GM21619 (cell line): ENCODE measurements at regions not wholly inside any gene's neighbourhood (a gene's known extent, or its start where the extent isn't known, plus 50 kb on each side); places are given as distances from the start of the nearest gene placed in this dataset.
"Not testable (repeated sequence)": the region's sequence is repeated elsewhere in the genome, so short reads cannot be mapped to it uniquely, and the experiment has no call there.

Experiments used
- ATAC-seq: cut with Tn5 transposase; IDR thresholded peaks from one replicate; pipeline ENCODE4 v1.9.1; 2021; ENCODE audit not compliant: unreplicated experiment

DNA sequence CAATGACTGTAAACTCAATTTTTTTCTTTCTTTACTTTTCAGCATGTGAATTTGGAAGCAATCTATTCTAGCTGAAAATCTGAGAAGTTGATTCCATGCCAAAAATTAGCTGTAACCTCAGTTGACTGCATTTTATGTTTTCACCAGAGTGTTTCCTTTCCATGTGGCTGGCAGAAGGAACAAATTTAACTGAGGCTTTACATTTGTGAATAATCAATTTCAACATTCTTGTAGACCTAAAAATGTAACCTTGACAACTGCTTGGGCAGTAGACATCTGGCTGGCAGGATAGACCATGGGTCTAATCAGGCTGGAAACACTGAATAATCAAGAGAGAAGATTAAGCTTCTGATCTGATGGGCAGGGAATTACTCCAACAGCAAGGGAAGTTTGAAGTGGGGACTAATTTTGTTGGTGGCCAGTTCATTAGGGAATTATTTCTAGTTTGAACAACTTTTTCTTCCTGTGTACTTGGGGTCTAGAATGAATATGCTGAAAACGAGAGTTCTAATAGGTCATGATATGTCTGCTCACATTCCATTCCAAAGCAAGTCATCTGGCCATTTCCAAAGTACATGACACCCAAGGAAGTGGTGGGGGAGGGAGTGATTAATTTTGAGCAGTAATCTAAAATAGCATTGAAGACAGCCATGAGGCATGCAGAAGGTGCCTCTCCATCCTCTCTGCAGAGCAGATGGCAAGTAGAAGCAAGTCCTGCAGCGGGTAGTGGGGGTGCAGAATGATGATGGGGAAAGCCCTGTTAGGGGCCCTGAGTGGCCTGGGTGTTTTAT is 68.2 kb downstream of the ATP23 start:
- ATAC-seq = no peak

DNA sequence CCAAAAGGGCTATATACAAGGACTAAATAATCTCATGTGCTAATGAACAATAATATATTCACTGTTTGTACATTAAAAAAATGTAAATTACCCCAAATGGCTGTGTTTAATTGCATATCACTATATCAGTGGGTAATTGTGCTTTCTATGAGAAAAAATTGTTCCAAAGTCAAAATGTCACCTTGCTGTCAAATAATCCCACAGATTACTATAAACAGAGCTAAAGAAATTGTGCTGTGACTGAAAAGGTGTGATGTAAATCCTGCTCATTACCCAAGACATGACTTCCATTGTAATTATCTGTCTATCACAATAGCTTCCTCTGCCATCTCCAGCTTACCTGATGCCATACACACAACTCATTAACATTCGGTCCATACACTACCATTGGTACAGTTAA is 70.3 kb downstream of the ATP23 start:
- ATAC-seq = no peak

DNA sequence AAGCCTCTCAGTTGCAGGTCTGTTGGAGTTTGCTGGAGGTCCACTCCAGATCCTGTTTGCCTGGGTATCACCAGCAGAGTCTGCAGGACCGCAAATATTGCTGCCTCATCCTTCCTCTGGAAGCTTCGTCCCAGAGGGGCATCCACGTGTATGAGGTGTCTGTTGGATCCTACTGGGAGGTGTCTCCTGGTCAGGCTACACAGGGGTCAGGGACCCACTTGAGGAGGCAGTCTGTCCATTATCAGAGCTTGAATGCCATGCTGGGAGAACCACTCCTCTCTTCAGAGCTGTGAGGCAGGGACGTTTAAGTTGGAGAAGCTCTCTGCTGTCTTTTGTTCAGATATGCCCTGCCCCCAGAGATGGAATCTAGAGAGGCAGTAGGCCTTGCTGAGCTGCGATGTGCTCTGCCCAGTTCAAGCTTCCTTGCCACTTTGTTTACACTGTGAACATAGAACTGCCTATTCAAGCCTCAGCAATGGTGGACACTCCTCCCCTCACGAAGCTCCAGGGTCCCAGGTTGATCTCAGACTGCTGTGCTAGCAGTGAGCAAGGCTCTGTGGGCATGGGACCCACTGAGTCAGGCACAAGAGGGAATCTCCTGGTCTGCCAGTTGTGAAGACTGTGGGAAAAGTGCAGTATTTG is 81.1 kb downstream of the ATP23 start:
- not testable (repeated sequence) for ATAC-seq

DNA sequence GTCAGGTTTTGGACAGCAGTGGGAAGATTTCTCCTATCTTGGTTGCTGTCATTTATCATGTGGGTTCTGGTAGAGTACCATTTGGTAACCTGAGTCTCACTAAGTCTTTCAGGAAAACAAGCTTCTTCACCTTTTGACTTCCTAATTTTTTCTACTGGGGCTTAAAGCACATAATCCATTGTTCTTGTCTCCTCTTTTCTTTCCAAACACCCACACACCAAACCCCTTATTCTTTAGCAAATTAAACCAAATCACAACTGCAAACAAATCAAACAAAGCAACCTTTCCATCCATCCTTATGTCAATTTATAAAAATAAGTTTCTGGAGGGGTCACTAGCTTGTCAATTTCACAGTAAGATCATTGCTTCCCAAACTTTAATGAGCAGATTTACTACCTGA is 84.1 kb downstream of the ATP23 start:
- no peak for ATAC-seq

DNA sequence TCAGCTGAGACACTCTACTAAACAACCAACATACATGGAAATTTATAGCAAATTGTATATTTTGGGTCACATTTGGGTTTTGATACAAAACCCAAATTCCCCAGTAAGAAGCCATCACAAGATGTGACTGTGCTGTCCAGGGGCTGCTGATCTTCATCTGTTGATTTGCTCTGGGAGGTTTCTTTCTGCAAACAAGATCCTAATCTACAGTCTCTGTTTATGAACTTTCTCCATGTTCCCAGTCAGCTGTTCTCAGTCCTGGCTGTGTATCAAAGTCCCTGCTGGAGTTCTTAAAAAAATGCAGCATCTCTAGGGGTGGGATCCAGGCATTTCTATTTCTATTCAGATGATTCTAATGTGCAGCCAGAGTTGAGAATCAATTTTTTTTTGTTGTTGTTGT is 85.1 kb downstream of the ATP23 start:
- no peak for ATAC-seq

DNA sequence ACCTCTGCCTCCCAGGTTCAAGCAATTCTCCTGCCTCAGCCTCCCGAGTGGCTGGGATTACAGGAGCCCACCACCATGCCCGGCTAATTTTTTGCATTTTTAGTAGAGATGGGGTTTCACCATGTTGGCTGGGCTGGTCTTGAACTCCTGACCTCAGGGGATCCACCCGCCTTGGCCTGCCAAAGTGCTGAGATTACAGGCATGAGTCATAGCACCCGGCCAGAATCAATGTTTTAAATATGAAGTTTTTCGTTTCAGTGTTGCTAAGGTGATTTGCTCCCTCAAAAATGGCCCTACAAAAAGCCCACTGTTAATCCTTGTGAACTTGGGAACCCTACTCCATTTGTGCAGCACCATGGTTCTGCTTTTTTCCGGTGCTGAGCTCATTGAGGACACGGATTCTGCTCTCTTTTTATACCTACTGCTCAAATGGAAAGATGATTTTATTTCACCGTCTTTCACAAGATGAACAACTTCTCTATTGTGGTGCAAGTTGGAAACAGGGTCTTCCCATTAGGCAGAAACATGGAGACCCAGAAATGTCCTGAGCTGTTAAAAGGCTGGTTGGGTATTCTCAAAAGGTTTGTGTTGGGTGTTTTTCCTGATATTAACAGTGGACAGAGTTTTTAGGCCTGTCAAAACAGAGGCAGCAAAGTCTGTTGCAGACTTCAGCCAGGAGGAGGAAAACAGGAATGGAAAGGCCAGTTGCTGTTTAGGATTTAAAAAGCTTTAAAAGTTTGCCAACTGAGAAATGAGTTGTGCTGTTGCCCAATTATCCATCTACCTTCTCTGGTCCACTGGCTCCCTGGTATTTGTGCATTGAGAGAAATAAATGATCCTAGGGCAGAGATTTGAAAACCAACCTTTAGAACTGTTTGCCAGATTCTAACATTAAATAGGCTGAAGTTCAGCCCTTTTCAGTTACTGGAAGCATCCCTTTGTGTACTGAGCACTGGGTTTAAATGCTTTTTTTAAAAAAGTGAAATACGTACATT is 85.8 kb downstream of the ATP23 start:
- no peak for ATAC-seq

DNA sequence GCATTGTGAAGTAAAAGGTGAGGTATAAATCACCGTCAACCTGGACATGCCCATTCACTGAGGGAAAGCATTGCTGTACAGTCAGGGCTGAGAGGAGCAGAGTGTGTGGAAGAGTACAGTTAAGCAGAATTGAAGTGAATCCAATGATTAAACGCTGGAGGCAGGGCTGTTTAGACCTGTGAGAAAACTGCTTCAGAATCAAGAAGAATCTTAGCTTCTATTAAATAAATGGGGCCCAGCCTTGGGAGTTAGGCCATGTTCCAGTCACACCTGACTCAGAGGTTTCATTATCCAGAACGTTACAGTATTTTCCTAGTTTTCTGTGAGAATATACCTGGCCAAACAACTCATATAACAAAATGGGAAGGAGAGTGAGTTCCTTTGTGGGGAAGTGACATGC is 86.9 kb downstream of the ATP23 start:
- no peak for ATAC-seq

DNA sequence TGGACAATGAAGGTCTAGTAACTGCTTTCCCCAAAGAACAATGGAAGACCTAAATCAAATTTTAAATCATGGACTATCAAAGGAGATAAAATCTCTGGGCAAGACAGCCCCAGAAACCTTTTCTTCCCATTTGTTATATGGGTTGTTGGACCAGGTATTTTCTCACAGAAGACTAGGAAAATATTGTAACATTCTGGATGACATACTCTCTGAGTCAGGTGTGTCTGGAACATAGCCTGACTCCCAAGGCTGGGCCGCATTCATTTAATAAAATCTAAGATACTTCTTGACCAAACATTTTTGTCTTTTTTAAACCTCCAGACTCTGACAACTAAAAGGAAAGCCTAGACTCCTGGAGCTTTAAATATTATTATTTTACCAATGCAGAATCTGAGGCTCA is 87.9 kb downstream of the ATP23 start:
- no peak for ATAC-seq

DNA sequence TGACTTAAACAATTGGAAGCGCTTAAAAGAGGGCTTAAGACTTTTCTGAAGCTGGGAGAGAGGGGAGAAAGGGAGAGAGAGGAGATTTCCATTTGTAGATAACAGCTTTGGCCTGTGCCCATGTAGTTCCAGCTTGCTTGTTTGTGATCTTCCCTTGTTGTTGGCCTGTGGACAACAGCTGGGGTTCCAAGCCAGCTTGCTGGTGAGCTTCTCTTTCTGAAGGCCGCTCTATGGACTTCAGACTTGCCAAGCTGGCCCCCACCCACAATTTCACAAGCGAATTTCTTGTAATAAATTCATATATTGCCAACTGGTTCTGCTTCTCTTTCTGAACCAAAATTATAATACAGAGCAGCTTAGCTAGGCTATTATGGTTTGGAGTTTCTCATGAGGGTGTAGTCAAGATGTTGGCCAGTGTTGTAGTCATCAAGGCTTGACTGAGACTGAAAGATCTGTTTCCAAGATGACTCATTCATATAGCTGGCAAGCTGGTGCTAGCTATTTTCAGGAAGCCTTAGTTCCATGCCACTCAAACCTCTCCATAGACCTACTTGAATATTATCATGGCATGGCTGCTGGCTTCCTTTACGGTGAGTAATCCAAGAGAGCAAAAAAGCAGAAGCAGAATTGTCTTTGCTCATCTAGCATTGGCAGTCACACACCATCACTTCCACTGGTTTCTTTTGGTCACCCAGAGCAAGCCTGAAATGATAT is 89.4 kb downstream of the ATP23 start:
- ATAC-seq = no peak

DNA sequence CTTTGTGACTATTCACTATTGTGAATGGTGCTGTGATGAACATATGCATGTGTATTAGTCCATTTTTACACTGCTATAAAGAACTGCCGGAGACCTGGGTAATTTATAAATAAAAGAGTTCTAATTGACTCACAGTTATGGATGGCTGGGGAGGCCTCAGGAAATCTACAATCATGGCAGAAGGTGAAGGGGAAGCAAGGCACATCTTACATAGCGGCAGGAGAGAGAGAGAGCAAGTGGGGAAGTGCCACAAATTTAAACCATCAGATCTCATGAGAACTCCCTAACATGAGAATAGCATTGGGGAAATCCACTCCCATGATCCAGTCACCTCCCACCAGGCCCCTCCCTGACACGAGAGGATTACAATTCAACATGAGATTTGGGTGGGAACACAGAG is 90.8 kb downstream of the ATP23 start:
- ATAC-seq = no peak

DNA sequence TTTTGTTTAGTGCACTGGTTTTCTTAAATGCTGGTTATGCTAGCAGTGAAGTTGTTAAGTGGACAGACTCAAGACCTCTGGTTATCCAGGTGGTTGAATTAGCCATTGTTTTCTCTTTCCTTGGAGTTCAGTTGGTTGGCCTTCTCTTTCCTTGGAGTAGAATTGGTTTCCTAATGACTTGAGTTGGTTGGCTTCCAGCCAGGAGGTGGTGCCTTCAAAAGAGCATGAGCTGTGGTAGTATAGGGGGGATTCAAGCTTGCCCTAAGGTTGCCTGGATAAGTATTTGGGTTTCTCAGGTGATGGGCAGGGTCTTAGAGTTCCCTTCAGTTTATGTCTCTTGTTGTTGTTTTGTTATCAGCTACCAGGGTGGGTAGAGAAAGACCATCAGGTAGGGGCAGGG is 92.5 kb downstream of the ATP23 start:
- no peak for ATAC-seq

DNA sequence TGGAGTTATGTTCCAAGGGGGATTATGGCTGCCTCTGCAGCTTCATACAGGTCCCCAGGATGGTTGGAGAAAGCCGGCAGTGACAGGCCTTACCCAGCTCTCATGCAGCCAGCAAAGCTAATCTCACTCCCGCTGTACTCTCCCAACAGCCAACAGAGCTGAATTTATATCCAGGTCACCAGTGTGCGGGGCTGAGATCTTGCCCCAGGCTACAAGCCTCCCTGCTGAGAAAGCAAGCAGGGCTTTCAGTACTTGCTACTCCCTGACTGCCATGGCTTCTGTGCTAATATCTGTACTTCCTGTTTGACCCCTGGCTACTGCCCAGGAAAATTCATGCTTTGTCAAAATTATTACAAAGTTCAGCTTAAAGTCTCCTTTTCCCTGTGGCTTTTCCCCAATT is 92.9 kb downstream of the ATP23 start:
- ATAC-seq = no peak

DNA sequence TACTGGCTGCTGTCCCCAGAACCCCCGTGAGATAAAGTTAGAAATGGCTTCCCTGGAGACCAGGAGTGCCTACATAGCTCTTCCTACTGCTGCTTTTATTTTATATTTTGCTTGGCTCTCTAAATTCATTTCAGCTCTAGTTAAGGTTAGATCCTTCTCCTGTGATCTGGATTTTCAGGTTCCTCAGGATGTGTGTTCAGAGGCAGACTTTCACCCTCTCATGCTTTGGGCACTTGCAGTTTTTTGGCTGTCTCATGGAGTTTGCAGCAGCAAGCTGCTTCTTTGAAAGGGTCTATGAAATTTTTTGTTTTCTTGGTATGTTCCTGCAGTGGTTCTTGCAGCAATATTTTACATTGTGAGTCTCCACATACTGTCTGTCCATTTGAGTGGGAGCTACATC is 93.3 kb downstream of the ATP23 start:
- no peak for ATAC-seq

DNA sequence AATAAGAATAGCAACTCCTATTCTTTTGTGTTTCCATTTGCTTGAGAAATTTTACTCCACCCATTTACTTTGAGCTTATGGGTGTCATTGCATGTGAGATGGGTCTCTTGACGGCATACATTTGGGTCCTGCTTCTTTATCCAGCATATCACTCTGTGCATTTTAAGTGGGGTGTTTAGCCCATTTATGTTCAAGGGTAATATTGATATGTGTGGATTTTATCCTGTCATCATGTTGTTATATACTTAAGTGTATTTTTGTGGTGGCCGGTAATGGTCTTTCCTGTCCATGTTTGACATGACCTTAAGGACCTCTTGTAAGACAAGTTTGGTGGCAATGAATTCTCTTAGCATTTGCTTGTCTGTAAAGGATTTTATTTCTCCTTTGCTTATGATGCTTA is 100.1 kb downstream of the ATP23 start:
- ATAC-seq = no peak

DNA sequence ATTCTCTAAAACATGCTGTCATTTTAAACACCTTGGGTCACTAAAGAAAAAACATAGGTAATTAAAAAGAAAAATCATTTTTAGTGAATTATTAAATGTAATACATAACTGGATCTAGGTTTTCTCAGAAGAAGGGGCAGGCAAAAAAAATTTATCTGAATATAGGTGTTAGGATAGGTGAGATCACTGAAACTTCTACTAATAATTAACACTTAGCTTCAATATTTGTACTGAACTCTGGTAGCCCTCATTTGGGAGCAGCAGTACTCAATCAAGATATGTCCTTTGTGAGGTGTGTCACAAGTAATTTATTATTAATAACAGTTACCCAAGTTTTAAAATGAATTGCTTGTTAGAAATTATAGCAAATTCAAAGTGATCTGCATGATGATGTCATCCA is 103.6 kb downstream of the ATP23 start:
- ATAC-seq = no peak

DNA sequence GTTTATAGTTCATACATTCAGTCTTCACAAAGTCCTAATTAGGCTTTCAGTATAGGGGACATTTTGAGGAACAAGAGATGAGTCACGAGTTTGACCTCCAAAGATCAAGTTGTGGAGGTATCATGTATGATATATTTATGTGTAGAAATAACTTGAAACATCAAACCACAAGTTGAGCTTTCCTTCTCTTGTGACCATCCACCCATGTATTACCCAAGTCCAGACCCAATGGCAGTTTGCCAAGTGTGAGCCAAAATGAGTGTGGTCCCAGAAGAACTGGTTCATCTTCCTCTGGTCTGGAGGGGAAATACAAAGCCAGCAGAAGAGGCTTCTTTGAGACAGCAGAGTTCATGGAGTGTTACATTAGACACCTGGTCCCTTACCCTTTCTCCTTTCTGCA is 104.9 kb downstream of the ATP23 start:
- ATAC-seq = no peak

DNA sequence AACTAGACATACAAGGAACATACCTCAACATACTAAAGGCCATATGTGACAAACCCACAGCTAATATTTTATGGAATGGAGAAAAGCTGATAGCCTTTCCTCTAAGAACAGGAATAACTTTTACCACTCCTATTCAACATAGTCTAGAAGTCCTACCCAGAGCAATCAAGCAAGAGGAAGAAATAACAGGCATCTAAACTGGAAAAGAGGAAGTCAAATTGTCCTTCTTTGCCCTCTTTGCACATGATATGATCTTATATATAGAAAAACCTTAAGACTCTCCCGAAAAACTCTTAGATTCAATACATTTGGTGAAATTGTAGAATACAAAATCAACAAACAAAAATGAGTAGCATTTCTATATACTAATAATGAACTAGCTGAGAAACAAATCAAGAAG is 110.0 kb downstream of the ATP23 start:
- ATAC-seq = no peak

DNA sequence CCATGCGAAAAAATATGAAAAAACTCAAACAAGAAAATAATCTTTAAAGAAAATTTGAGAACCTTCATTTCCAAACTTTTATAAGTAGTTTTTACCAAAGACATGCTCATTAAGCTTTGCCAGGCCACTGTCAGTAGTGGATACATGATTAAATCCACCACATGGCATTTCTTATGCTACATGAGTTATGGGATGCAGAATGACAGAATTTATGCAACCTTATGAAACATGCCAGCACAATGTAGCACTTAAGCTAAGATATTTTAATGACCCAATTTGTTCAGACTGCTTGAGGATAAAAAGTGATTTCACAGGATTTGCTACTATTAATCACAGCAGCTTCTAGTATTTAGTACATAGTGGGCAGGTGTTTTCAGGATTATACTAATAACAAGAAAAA is 123.3 kb downstream of the ATP23 start:
- ATAC-seq = no peak

DNA sequence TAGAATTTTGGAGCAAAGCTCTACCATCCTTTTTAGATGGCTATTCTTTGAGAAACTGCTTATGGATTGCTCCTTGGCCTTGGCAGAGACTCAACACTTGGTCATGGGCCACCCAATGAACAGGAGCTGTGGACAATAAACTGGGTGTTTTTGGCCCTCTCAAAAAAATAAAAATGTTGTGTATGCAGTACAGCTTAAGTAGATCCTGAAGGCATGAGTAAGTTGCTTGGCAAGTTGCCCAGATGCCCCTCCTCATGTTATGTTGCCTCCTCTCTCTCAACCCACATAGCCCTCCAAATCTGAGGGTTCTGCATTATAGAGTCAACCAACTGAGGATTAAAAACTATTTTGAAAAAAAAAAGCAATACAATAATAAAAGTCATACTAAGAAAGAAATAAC is 124.9 kb downstream of the ATP23 start:
- no peak for ATAC-seq

DNA sequence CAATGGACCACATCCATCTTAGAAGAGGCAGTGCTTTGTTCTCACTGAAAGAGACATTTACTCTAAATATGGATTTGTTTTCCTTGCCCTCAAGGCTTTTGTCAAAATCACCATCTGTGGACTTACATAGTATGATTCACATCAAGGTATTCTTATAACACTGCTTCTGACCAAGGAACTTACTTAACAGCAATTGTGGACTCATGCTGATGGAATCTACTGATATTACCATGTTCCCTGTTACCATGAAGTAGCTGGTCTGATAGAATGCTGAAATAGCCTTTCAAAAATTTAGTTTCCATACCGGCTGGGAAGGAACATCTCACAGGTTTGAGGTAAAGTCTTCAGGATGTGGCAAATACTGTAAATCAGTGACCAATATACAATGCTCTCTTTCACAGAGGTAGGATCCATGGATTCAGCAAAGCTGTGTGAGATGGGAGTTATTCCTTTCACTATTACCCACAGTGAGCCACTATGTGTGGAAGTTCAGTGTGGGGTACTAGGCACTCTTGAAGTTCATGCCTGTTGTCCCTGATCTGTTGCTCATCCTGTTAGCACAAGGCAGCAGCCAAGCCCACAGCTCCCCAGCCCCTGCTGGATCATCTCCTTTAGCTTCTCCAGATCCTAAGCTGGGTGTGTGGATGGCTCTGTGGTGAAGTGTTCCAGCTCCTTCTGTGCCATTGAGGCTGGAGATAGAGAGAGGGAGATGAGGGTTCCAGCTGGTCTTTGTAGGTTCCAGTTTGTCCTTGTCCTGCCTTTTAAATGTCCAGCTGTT is 126.4 kb downstream of the ATP23 start:
- ATAC-seq = no peak
